ENCODE measurements at regions not wholly inside any gene's neighbourhood (a gene's known extent, or its start where the extent isn't known, plus 50 kb on each side); places are given as distances from the start of the nearest gene placed in this dataset.

GRCh38 chr12:107318806-107319532 lies 225.6 kb upstream of the CRY1 start:
- no peak for ATAC-seq (ENCODE audit: insufficient read depth, low FRiP score)
- Histone ChIP-seq H3K36me3 (ENCODE audit: control insufficient read depth in 4 of 4, insufficient read depth in 4 of 4, low read length in 4 of 4) (no peaks in the 10 kb centered on the region), H3K27me3 (ENCODE audit: control insufficient read depth in 3 of 3, insufficient read depth in 3 of 3, low read length in 2 of 3) (peaks cover 17 to 74% (median 56%) of the 10 kb centered on the region in 3 donors)

GRCh38 chr12:107319533-107320032 lies 226.2 kb upstream of the CRY1 start:
- Histone ChIP-seq H3K9me3 (ENCODE audit: control insufficient read depth in 4 of 4, insufficient read depth in 3 of 4, low read length in 3 of 4) (peaks cover 0 to 2% (median 0%) of the 10 kb centered on the region in 4 donors), H3K9ac (ENCODE audit: insufficient read depth in 1 of 2, low read length in 2 of 2) (no peak overlapping the region), H3K27me3 (ENCODE audit: control insufficient read depth in 3 of 3, insufficient read depth in 3 of 3, low read length in 2 of 3) (peaks cover 17 to 71% (median 55%) of the 10 kb centered on the region in 3 donors), H3K27ac (ENCODE audit: low read depth in 1 of 2, low read length in 1 of 2) (no peak overlapping the region), H3K4me3 (no peak overlapping the region), H3K4me1 (ENCODE audit: control insufficient read depth in 5 of 5, insufficient read depth in 5 of 5, low read length in 5 of 5) (peaks cover 0 to 33% (median 29%) of the 10 kb centered on the region in 5 donors), H3K36me3 (ENCODE audit: control insufficient read depth in 4 of 4, insufficient read depth in 4 of 4, low read length in 4 of 4) (no peaks in the 10 kb centered on the region)
- DNase-seq (peak in 1 of 3 donors; percentile 16), ATAC-seq (ENCODE audit: insufficient read depth, low FRiP score) (no peak)
- TF ChIP-seq CTCF (IDR thresholded peaks at IDR 0.05; ENCODE audit: control extremely low read depth, extremely low read depth), result no peak
- WGBS, 2 donors, result 0% methylated on average over 41 to 60 of the region's 60 CpGs

More at GRCh38 chr12:107318806-107319532, 225.6 kb upstream of the CRY1 start:
- peaks cover 0 to 2% (median 0%) of the 10 kb centered on the region in 4 donors for H3K9me3 ChIP-seq (ENCODE audit: control insufficient read depth in 4 of 4, insufficient read depth in 3 of 4, low read length in 3 of 4)
- no peak overlapping the region for H3K9ac ChIP-seq (ENCODE audit: insufficient read depth in 1 of 2, low read length in 2 of 2)
- peak; percentile 44 to 45 (median 44) for DNase-seq
- TF ChIP-seq CTCF (IDR thresholded peaks at IDR 0.05; ENCODE audit: control extremely low read depth, extremely low read depth), result no peak
- H3K4me1 ChIP-seq (ENCODE audit: control insufficient read depth in 5 of 5, insufficient read depth in 5 of 5, low read length in 5 of 5), result peaks cover 0 to 33% (median 29%) of the 10 kb centered on the region in 5 donors
- WGBS, 2 donors, result 0 to 1% methylated on average over 65 to 72 of the region's 72 CpGs
- H3K27ac ChIP-seq (ENCODE audit: low read depth in 1 of 2, low read length in 1 of 2), result no peak overlapping the region
- no peak overlapping the region for H3K4me3 ChIP-seq

- no peak overlapping the region for H3K9ac ChIP-seq (ENCODE audit: insufficient read depth in 1 of 2, low read length in 2 of 2)
Measured at GRCh38 chr12:107320033-107320928, 226.9 kb upstream of the CRY1 start.

More at GRCh38 chr12:107320033-107320928, 226.9 kb upstream of the CRY1 start:
- Histone ChIP-seq H3K36me3 (ENCODE audit: control insufficient read depth in 4 of 4, insufficient read depth in 4 of 4, low read length in 4 of 4) (no peaks in the 10 kb centered on the region), H3K27me3 (ENCODE audit: control insufficient read depth in 3 of 3, insufficient read depth in 3 of 3, low read length in 2 of 3) (peaks cover 17 to 64% (median 48%) of the 10 kb centered on the region in 3 donors), H3K9me3 (ENCODE audit: control insufficient read depth in 4 of 4, insufficient read depth in 3 of 4, low read length in 3 of 4) (peaks cover 0 to 2% (median 0%) of the 10 kb centered on the region in 4 donors), H3K4me3 (no peak overlapping the region), H3K27ac (ENCODE audit: low read depth in 1 of 2, low read length in 1 of 2) (no peak overlapping the region), H3K4me1 (ENCODE audit: control insufficient read depth in 5 of 5, insufficient read depth in 5 of 5, low read length in 5 of 5) (peaks cover 0 to 33% (median 29%) of the 10 kb centered on the region in 5 donors)
- ATAC-seq (ENCODE audit: insufficient read depth, low FRiP score) (no peak), DNase-seq (peak; percentile 17 to 37 (median 21))
- WGBS, 2 donors, result 1% methylated on average over 43 to 49 of the region's 49 CpGs
- TF ChIP-seq CTCF (IDR thresholded peaks at IDR 0.05; ENCODE audit: control extremely low read depth, extremely low read depth), result no peak

Measured in lung (tissue), 11 donors.